ENCODE measurements at regions not wholly inside any gene's neighbourhood (a gene's known extent, or its start where the extent isn't known, plus 50 kb on each side); places are given as distances from the start of the nearest gene placed in this dataset.
"Not testable (repeated sequence)": the region's sequence is repeated elsewhere in the genome, so short reads cannot be mapped to it uniquely, and the experiment has no call there.

DNA sequence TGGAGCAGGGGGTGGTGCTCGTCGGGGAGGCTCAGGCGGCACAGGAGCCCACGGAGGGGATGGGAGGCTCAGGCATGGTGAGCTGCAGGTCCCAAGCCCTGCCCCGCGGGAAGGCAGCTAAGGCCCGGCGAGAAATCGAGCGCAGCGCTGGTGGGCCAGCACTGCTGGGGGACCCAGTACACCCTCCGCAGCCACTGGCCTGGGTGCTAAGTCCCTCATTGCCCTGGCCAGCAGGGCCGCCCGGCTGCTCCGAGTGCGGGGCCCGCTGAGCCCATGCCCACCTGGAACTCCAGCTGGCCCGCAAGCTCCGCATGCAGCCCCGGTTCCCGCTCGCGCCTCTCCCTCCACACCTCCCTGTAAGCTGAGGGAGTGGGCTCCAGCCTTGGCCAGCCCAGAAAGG lies 151.0 kb upstream of the COX7C start:
- H2AFZ ChIP-seq (ENCODE audit: low read length, unreplicated experiment); H3K36me3 ChIP-seq (ENCODE audit: insufficient read depth, low read length); H3K27ac ChIP-seq (ENCODE audit: low read depth, low read length); H3K27me3 ChIP-seq (ENCODE audit: insufficient read depth, low read length); H3K79me2 ChIP-seq (ENCODE audit: control insufficient read depth, insufficient read depth, low read length, unreplicated experiment); H3K4me3 ChIP-seq (ENCODE audit: low read depth, low read length); H3K4me1 ChIP-seq (ENCODE audit: control insufficient read depth, insufficient read depth, low read length, unreplicated experiment): not testable (repeated sequence)

GRCh38 chr5:86482008-86482407 lies 135.7 kb upstream of the COX7C start:
- no peaks in the 10 kb centered on the region for H3K4me1 ChIP-seq (ENCODE audit: control insufficient read depth, insufficient read depth, low read length, unreplicated experiment)
- H3K27ac ChIP-seq (ENCODE audit: low read depth, low read length), result no peak overlapping the region
- no peak overlapping the region for H2AFZ ChIP-seq (ENCODE audit: low read length, unreplicated experiment)
- no peak overlapping the region for H3K4me3 ChIP-seq (ENCODE audit: low read depth, low read length)
- H3K36me3 ChIP-seq (ENCODE audit: insufficient read depth, low read length), result no peaks in the 10 kb centered on the region
- H3K79me2 ChIP-seq (ENCODE audit: control insufficient read depth, insufficient read depth, low read length, unreplicated experiment), result no peaks in the 10 kb centered on the region
- H3K27me3 ChIP-seq (ENCODE audit: insufficient read depth, low read length), result no peaks in the 10 kb centered on the region

DNA sequence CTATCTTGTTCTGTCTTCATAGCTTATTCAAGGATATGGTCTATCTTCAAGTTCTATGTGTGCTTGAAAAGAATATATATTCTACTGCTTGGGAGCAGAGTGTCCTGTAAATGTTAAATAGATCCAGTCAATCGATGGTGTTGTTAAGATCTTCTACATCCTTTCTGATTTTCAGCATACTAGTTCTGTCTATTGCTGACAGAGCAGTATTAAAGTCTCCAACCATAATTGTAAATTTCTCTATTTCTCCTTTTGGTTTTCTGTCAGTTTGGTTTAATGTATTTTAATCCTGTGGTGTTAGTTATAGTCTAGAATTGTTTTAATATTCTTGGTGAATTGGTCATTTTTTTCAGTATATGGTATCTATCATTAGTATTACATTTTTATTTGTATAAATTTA lies 124.0 kb upstream of the COX7C start:
- no peak overlapping the region for H2AFZ ChIP-seq (ENCODE audit: low read length, unreplicated experiment)
- H3K4me1 ChIP-seq (ENCODE audit: control insufficient read depth, insufficient read depth, low read length, unreplicated experiment), result no peaks in the 10 kb centered on the region
- H3K27ac ChIP-seq (ENCODE audit: low read depth, low read length), result no peak overlapping the region
- H3K4me3 ChIP-seq (ENCODE audit: low read depth, low read length), result no peak overlapping the region
- no peaks in the 10 kb centered on the region for H3K27me3 ChIP-seq (ENCODE audit: insufficient read depth, low read length)
- H3K79me2 ChIP-seq (ENCODE audit: control insufficient read depth, insufficient read depth, low read length, unreplicated experiment), result no peaks in the 10 kb centered on the region
- no peaks in the 10 kb centered on the region for H3K36me3 ChIP-seq (ENCODE audit: insufficient read depth, low read length)

- Histone ChIP-seq H3K4me3 (ENCODE audit: low read depth, low read length) (no peak overlapping the region), H3K79me2 (ENCODE audit: control insufficient read depth, insufficient read depth, low read length, unreplicated experiment) (no peaks in the 10 kb centered on the region)
These were observed 116.8 kb upstream of the COX7C start for GRCh38 chr5:86500947-86501346.

DNA sequence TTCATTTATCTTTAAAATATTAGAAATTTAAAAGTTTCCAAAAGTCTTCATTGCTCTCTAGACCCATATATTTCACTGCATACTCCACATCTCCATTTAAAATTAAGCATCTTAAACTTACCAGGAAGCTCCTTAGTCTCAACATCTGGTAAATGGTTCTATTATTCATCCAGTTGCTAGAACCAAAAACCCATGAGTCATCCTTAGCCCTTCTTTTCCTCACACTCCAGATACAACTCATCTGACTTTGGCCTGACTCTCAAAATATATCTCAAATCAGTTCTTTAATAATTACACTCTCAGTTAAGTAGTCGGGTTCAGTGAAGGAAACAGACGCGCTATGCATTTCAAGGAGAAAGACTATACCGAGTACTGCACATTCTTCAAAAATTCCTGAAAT lies 110.2 kb upstream of the COX7C start:
- H3K27me3 ChIP-seq (ENCODE audit: insufficient read depth, low read length), result no peaks in the 10 kb centered on the region
- H3K27ac ChIP-seq (ENCODE audit: low read depth, low read length), result no peak overlapping the region
- H3K4me3 ChIP-seq (ENCODE audit: low read depth, low read length), result no peak overlapping the region
- H2AFZ ChIP-seq (ENCODE audit: low read length, unreplicated experiment), result no peak overlapping the region
- H3K36me3 ChIP-seq (ENCODE audit: insufficient read depth, low read length), result no peaks in the 10 kb centered on the region
- no peaks in the 10 kb centered on the region for H3K4me1 ChIP-seq (ENCODE audit: control insufficient read depth, insufficient read depth, low read length, unreplicated experiment)
- H3K79me2 ChIP-seq (ENCODE audit: control insufficient read depth, insufficient read depth, low read length, unreplicated experiment), result no peaks in the 10 kb centered on the region

More at GRCh38 chr5:86500947-86501346, 116.8 kb upstream of the COX7C start:
- H2AFZ ChIP-seq (ENCODE audit: low read length, unreplicated experiment), result no peak overlapping the region
- H3K27ac ChIP-seq (ENCODE audit: low read depth, low read length), result no peak overlapping the region
- no peaks in the 10 kb centered on the region for H3K27me3 ChIP-seq (ENCODE audit: insufficient read depth, low read length)
- H3K4me1 ChIP-seq (ENCODE audit: control insufficient read depth, insufficient read depth, low read length, unreplicated experiment), result no peaks in the 10 kb centered on the region
- no peaks in the 10 kb centered on the region for H3K36me3 ChIP-seq (ENCODE audit: insufficient read depth, low read length)

- H3K4me1 ChIP-seq (ENCODE audit: control insufficient read depth, insufficient read depth, low read length, unreplicated experiment); H3K36me3 ChIP-seq (ENCODE audit: insufficient read depth, low read length); H2AFZ ChIP-seq (ENCODE audit: low read length, unreplicated experiment); H3K4me3 ChIP-seq (ENCODE audit: low read depth, low read length); H3K79me2 ChIP-seq (ENCODE audit: control insufficient read depth, insufficient read depth, low read length, unreplicated experiment); H3K27ac ChIP-seq (ENCODE audit: low read depth, low read length); H3K27me3 ChIP-seq (ENCODE audit: insufficient read depth, low read length): not testable (repeated sequence)
These were observed 107.3 kb upstream of the COX7C start for GRCh38 chr5:86510330-86510915.

DNA sequence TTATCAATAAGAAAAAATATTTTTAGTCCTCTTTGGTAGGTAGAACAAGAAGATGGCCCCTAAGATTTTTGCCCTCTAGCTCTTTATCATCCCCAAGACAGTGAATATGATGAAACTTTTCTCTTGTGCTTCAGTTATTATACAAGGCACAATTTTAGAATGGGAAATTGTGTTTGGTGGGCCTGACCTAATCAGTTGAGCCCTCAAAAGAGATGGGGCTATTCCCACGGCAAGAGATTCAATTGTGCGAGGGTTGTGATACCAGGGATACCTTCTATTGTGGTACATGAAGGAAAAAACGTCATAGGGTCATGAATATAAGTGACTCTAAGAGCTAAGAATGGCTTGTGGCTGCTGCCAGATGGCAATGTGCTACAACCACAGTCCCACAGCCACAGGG lies 94.0 kb upstream of the COX7C start:
- Histone ChIP-seq H3K79me2 (ENCODE audit: control insufficient read depth, insufficient read depth, low read length, unreplicated experiment) (no peaks in the 10 kb centered on the region), H3K36me3 (ENCODE audit: insufficient read depth, low read length) (no peaks in the 10 kb centered on the region), H3K27ac (ENCODE audit: low read depth, low read length) (no peak overlapping the region), H2AFZ (ENCODE audit: low read length, unreplicated experiment) (no peak overlapping the region), H3K4me1 (ENCODE audit: control insufficient read depth, insufficient read depth, low read length, unreplicated experiment) (no peaks in the 10 kb centered on the region), H3K4me3 (ENCODE audit: low read depth, low read length) (no peak overlapping the region), H3K27me3 (ENCODE audit: insufficient read depth, low read length) (no peaks in the 10 kb centered on the region)

DNA sequence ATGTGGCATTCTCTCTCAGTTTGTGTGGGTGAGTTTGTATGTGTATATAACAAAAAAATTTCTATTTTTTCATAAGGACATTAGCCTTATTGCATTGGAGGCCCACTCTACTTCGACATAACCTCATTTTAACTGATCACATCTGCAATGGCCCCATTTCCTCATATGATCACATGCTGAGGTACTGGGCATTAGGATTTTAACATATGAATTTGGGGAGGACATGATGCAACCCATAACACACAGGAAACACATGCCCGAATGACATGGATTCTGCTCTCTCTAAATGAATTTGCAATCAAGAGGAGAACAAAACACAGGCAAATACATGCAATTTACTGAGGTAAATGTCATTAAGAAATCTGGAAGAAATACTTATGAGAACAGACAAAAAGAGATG lies 92.1 kb upstream of the COX7C start:
- H3K4me1 ChIP-seq (ENCODE audit: control insufficient read depth, insufficient read depth, low read length, unreplicated experiment), result no peaks in the 10 kb centered on the region
- no peaks in the 10 kb centered on the region for H3K27me3 ChIP-seq (ENCODE audit: insufficient read depth, low read length)
- no peaks in the 10 kb centered on the region for H3K36me3 ChIP-seq (ENCODE audit: insufficient read depth, low read length)
- no peaks in the 10 kb centered on the region for H3K79me2 ChIP-seq (ENCODE audit: control insufficient read depth, insufficient read depth, low read length, unreplicated experiment)
- H3K27ac ChIP-seq (ENCODE audit: low read depth, low read length), result no peak overlapping the region
- no peak overlapping the region for H2AFZ ChIP-seq (ENCODE audit: low read length, unreplicated experiment)
- H3K4me3 ChIP-seq (ENCODE audit: low read depth, low read length), result no peak overlapping the region

DNA sequence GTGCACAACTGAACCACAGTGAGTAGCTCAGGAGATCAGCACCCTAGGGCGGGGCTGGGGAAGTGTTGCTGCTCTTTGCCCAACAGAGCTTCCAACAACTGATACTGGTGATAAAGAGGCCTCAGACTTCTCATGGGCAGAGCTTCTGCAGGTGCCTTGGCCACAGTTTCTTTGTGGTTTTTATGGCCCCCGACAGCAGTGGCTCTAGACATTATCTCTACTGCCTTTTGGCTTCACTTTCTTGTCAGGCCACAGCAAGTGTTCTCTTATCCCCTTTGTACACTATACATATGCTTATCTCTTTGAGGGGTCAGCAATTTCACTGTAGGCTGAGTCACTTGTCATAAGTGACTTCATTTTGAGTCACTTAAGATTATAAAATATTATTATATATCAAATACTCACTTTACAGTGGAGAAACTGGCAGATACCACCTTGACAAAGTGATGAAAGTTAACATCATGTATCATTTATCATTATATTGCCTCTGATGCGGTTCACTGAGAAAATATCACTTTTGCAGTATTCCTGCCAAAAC lies 90.9 kb upstream of the COX7C start:
- no peak overlapping the region for H2AFZ ChIP-seq (ENCODE audit: low read length, unreplicated experiment)
- no peaks in the 10 kb centered on the region for H3K4me1 ChIP-seq (ENCODE audit: control insufficient read depth, insufficient read depth, low read length, unreplicated experiment)
- no peak overlapping the region for H3K27ac ChIP-seq (ENCODE audit: low read depth, low read length)
- no peaks in the 10 kb centered on the region for H3K27me3 ChIP-seq (ENCODE audit: insufficient read depth, low read length)
- H3K4me3 ChIP-seq (ENCODE audit: low read depth, low read length), result no peak overlapping the region
- no peaks in the 10 kb centered on the region for H3K79me2 ChIP-seq (ENCODE audit: control insufficient read depth, insufficient read depth, low read length, unreplicated experiment)
- no peaks in the 10 kb centered on the region for H3K36me3 ChIP-seq (ENCODE audit: insufficient read depth, low read length)

DNA sequence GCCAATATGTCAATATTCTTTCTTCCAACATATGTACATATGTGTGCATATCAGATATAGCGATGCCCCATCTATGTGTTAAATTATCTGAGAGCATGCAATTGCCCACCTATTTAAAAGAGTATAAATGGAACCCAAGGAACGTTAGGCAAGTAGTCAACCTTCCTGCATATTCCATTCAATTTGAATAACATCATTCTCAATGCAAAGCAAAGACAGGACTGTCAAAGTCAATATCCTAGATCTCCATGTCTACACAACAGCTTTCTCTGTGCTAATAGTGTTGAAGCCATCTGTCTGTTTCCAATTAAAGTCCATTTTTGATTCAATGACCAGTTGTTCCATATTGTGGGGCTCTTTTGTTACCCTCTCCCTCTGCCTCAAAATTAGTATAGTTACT lies 85.3 kb upstream of the COX7C start:
- H3K36me3 ChIP-seq (ENCODE audit: insufficient read depth, low read length), result no peaks in the 10 kb centered on the region
- no peak overlapping the region for H2AFZ ChIP-seq (ENCODE audit: low read length, unreplicated experiment)

DNA sequence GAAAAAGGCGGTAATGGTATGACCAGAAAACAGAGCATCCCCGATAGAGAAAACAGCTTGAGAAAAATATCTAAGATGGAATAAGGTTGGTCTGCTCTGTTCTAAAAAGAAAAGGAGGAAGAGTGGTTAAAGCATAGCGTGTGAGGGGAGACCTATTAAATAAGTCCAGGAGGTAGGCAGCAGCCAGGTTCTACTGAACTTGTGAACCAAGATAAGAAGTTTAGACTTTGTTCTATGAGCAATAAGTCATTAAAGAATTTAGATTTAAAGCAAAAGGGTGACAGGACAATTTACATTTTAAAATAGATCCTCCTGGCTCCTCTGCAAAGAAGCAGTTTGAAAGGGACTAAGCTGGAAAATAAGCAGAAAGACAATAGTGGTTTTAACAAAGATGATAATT lies 81.3 kb upstream of the COX7C start:
- Histone ChIP-seq H3K4me1 (ENCODE audit: control insufficient read depth, insufficient read depth, low read length, unreplicated experiment) (no peaks in the 10 kb centered on the region), H3K36me3 (ENCODE audit: insufficient read depth, low read length) (no peaks in the 10 kb centered on the region)

More for the DNA sequence above, 85.3 kb upstream of the COX7C start:
- Histone ChIP-seq H3K27me3 (ENCODE audit: insufficient read depth, low read length) (no peaks in the 10 kb centered on the region), H3K4me1 (ENCODE audit: control insufficient read depth, insufficient read depth, low read length, unreplicated experiment) (no peaks in the 10 kb centered on the region), H3K79me2 (ENCODE audit: control insufficient read depth, insufficient read depth, low read length, unreplicated experiment) (no peaks in the 10 kb centered on the region), H3K4me3 (ENCODE audit: low read depth, low read length) (no peak overlapping the region), H3K27ac (ENCODE audit: low read depth, low read length) (no peak overlapping the region)

More for the DNA sequence above, 81.3 kb upstream of the COX7C start:
- Histone ChIP-seq H3K4me3 (ENCODE audit: low read depth, low read length) (no peak overlapping the region), H3K79me2 (ENCODE audit: control insufficient read depth, insufficient read depth, low read length, unreplicated experiment) (no peaks in the 10 kb centered on the region), H3K27ac (ENCODE audit: low read depth, low read length) (no peak overlapping the region), H2AFZ (ENCODE audit: low read length, unreplicated experiment) (no peak overlapping the region), H3K27me3 (ENCODE audit: insufficient read depth, low read length) (no peaks in the 10 kb centered on the region)
